ENCODE measurements at regions not wholly inside any gene's neighbourhood (a gene's known extent, or its start where the extent isn't known, plus 50 kb on each side); places are given as distances from the start of the nearest gene placed in this dataset.

- peak; percentile 61 for ATAC-seq (ENCODE audit: low read depth)
- TF ChIP-seq CTCF (IDR thresholded peaks at IDR 0.05; ENCODE audit: poor library complexity, severe bottlenecking): no peak
- no peak overlapping the region for H3K4me3 ChIP-seq (ENCODE audit: severe bottlenecking)
- H3K4me1 ChIP-seq (ENCODE audit: insufficient read depth, poor library complexity, severe bottlenecking): no peaks in the 10 kb centered on the region
- H3K36me3 ChIP-seq (ENCODE audit: low read depth): no peaks in the 10 kb centered on the region
- peak overlapping the region; percentile 49 for H3K27ac ChIP-seq (ENCODE audit: poor library complexity, severe bottlenecking)
- H3K27me3 ChIP-seq (ENCODE audit: insufficient read depth, poor library complexity, severe bottlenecking): no peaks in the 10 kb centered on the region
- DNase-seq (ENCODE audit: low spot score): no peak
- H3K9me3 ChIP-seq (ENCODE audit: severe bottlenecking): no peaks in the 10 kb centered on the region
Observed at GRCh38 chr17:54307351-54307750, 484.6 kb downstream of the KIF2B start.

GRCh38 chr17:54324813-54325212 lies 502.1 kb downstream of the KIF2B start:
- Histone ChIP-seq H3K36me3 (ENCODE audit: low read depth) (no peaks in the 10 kb centered on the region), H3K27ac (ENCODE audit: poor library complexity, severe bottlenecking) (no peak overlapping the region), H3K27me3 (ENCODE audit: insufficient read depth, poor library complexity, severe bottlenecking) (no peaks in the 10 kb centered on the region), H3K4me1 (ENCODE audit: insufficient read depth, poor library complexity, severe bottlenecking) (no peaks in the 10 kb centered on the region), H3K9me3 (ENCODE audit: severe bottlenecking) (no peaks in the 10 kb centered on the region), H3K4me3 (ENCODE audit: severe bottlenecking) (no peak overlapping the region)
- no peak for TF ChIP-seq CTCF (IDR thresholded peaks at IDR 0.05; ENCODE audit: poor library complexity, severe bottlenecking)
- ATAC-seq (ENCODE audit: low read depth) (no peak), DNase-seq (ENCODE audit: low spot score) (no peak)

GRCh38 chr17:54339731-54340130 lies 517.0 kb downstream of the KIF2B start:
- Histone ChIP-seq H3K4me1 (ENCODE audit: insufficient read depth, poor library complexity, severe bottlenecking) (no peaks in the 10 kb centered on the region), H3K4me3 (ENCODE audit: severe bottlenecking) (no peak overlapping the region), H3K27ac (ENCODE audit: poor library complexity, severe bottlenecking) (no peak overlapping the region), H3K36me3 (ENCODE audit: low read depth) (no peaks in the 10 kb centered on the region), H3K27me3 (ENCODE audit: insufficient read depth, poor library complexity, severe bottlenecking) (no peaks in the 10 kb centered on the region), H3K9me3 (ENCODE audit: severe bottlenecking) (peaks cover 2% of the 10 kb centered on the region)
- ATAC-seq (ENCODE audit: low read depth): no peak
- no peak for DNase-seq (ENCODE audit: low spot score)
- no peak for TF ChIP-seq CTCF (IDR thresholded peaks at IDR 0.05; ENCODE audit: poor library complexity, severe bottlenecking)

GRCh38 chr17:54347495-54347894 lies 524.8 kb downstream of the KIF2B start:
- Histone ChIP-seq H3K27me3 (ENCODE audit: insufficient read depth, poor library complexity, severe bottlenecking) (no peaks in the 10 kb centered on the region), H3K4me1 (ENCODE audit: insufficient read depth, poor library complexity, severe bottlenecking) (no peaks in the 10 kb centered on the region), H3K4me3 (ENCODE audit: severe bottlenecking) (no peak overlapping the region), H3K27ac (ENCODE audit: poor library complexity, severe bottlenecking) (no peak overlapping the region), H3K36me3 (ENCODE audit: low read depth) (no peaks in the 10 kb centered on the region), H3K9me3 (ENCODE audit: severe bottlenecking) (no peaks in the 10 kb centered on the region)
- ATAC-seq (ENCODE audit: low read depth) (no peak), DNase-seq (ENCODE audit: low spot score) (no peak)
- no peak for TF ChIP-seq CTCF (IDR thresholded peaks at IDR 0.05; ENCODE audit: poor library complexity, severe bottlenecking)

GRCh38 chr17:54348234-54348633 lies 525.5 kb downstream of the KIF2B start:
- Histone ChIP-seq H3K4me3 (ENCODE audit: severe bottlenecking) (no peak overlapping the region), H3K36me3 (ENCODE audit: low read depth) (no peaks in the 10 kb centered on the region), H3K27ac (ENCODE audit: poor library complexity, severe bottlenecking) (no peak overlapping the region), H3K27me3 (ENCODE audit: insufficient read depth, poor library complexity, severe bottlenecking) (no peaks in the 10 kb centered on the region), H3K9me3 (ENCODE audit: severe bottlenecking) (no peaks in the 10 kb centered on the region), H3K4me1 (ENCODE audit: insufficient read depth, poor library complexity, severe bottlenecking) (no peaks in the 10 kb centered on the region)
- ATAC-seq (ENCODE audit: low read depth): no peak
- no peak for TF ChIP-seq CTCF (IDR thresholded peaks at IDR 0.05; ENCODE audit: poor library complexity, severe bottlenecking)
- DNase-seq (ENCODE audit: low spot score): no peak
